GM10266 (cell line): ENCODE measurements at regions not wholly inside any gene's neighbourhood (a gene's known extent, or its start where the extent isn't known, plus 50 kb on each side); places are given as distances from the start of the nearest gene placed in this dataset.

Experiments
- DNase-seq: peaks from one replicate; pipeline ENCODE4 v3.0.0; 2012; ENCODE audit errors: extremely low spot score
- TF ChIP-seq, protein P1 (sequence below): IDR thresholded peaks from 2 replicates; pipeline ENCODE4 v1.5.1; 2012; ENCODE audit warnings: mild to moderate bottlenecking, low read depth; ENCODE audit not compliant: control insufficient read depth, insufficient read depth; ENCODE audit errors: missing control alignments

DNA sequence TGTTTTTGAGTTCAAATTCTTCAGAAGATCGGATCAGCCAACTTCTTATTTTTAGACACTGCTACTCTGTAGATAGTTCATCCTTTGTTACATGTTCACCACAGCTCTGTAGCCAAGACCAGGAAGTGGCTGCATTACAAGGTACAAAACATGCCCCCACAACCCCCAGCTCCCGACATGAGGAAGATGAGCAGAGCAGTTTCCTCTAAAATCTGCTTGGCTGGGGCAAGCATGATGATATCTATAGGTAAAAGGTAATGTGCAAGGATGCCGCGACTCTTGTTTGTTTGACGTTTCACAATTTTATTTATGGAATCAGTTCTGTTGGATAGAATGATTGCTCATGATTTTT is 126.5 kb upstream of the GRM7 start:
- DNase-seq = no peak
- TF ChIP-seq, protein P1, sequence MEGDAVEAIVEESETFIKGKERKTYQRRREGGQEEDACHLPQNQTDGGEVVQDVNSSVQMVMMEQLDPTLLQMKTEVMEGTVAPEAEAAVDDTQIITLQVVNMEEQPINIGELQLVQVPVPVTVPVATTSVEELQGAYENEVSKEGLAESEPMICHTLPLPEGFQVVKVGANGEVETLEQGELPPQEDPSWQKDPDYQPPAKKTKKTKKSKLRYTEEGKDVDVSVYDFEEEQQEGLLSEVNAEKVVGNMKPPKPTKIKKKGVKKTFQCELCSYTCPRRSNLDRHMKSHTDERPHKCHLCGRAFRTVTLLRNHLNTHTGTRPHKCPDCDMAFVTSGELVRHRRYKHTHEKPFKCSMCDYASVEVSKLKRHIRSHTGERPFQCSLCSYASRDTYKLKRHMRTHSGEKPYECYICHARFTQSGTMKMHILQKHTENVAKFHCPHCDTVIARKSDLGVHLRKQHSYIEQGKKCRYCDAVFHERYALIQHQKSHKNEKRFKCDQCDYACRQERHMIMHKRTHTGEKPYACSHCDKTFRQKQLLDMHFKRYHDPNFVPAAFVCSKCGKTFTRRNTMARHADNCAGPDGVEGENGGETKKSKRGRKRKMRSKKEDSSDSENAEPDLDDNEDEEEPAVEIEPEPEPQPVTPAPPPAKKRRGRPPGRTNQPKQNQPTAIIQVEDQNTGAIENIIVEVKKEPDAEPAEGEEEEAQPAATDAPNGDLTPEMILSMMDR = no peak

DNA sequence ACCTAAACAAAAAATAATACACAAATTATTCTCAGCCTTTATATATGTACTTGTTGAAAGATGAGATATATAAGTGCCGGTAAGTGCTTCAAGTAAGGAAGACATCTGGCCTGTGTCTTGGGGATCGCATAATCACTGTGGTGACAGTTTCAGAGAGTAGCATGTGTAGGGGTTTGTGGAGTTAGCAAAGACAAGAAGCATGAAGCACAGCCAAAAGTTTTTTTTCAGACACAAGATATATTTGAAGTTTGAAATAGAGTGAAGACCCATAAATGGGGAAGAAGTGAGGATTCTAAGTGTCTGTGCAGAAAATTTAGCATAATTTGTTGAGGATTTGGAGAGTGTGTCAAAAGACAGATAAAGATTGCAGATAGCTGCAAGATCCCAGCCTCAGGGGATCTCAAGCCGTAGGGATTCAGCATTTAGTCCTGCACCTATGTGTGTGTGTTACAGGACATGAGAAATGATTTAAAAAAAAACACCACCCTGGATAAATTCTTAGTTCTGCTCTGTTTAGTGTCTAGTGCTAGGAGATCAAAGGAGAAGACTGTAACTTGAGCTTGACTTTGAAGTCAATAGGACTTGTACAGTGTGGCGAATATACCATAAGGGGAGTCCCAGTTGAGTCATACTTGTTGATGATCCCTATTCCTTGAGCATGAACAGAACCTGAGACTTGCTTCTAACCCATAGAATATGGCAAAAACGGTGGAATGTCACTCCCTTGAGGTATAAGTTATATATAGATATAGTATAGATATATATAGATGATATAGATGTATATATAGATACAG is 123.9 kb upstream of the GRM7 start:
- TF ChIP-seq, protein P1 = no peak
- no peak for DNase-seq

DNA sequence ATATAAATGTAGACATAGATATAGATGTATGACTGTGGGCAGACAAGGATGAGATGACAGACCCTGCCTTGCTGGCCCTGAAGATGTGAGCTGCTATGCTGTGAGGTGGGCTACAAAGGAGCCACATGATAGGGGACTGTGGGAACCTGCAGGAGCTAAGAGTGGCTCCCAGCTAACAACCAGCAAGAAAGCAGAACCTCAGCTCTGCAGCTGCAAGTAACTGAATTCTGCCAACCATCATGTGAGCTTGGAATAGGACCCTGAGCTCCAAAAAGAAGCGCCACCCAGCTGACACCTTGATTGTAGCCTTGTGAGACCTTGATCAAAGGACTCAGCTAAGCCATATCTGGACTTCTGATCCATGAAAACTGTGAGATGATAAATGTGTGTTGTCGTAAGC is 123.3 kb upstream of the GRM7 start:
- TF ChIP-seq, protein P1 = no peak
- no peak for DNase-seq

DNA sequence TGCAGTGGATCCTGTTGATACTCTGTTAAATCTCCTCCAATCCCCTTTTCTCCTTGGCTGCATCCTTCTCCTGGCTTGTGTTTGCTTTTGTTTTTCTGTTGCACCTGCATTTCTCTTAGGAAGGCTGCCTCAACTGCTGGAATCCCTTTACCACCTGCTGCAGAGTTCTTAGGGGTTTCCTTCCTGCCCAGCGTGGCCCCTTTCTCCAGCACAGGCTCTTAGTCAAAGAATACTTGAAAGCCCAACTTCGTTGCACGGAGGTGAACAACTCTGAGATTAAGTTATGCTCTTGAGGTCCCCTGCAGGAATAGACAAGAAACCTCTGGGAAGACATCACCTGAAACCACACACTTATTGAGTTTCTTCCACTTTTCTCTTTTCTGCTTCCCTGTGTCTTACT is 121.6 kb upstream of the GRM7 start:
- DNase-seq = no peak
- TF ChIP-seq, protein P1 = no peak

DNA sequence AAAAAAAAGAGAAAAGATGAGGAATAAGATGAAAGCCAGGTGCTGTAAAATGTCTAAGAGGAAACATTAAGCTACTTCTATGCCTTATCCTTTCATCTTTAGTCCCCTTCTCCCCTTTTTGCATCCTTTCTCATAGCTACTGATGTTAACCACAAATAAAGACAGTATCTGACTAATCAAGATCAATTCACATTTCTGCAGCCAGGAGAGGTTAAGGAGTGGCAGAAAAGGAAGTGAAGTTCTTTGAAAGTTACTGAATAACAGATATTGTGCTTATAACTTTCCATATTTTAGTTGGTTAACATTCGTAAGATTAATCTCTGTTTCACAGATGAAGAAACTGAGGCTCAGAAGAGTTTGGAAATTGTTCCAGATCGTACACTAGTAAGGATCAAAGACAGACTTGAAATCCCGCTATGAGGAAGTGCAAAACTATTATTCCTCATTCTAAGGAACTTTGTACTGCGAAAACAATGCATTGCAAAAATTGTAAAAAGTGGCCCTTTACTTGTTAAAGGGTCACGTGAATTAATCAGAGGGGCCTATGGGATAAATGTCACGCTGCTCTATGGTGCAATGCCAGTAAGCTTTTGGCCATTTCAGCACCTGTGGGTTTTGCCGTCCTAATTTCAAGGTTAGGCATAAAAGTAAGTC is 117.7 kb upstream of the GRM7 start:
- no peak for DNase-seq
- TF ChIP-seq, protein P1 = no peak

DNA sequence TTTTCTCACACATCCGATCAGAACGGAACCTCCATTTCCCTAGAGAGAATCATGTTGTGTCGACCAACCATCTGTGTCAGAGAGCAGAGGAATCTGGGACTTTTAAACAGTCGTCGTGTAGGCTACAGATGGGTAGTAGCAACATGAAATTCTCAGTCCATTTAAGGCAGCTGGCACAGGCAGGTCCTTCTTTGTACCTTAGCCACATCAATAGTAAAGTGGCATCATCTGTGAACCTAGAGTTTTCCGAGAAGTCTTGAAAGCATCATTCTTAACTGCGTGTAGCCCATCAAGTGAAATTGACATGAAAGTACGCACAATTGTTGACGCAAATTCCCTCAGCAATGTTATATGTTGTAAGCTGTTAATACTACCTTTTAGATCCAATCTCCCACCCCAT is 114.5 kb upstream of the GRM7 start:
- TF ChIP-seq, protein P1 = no peak
- no peak for DNase-seq

DNA sequence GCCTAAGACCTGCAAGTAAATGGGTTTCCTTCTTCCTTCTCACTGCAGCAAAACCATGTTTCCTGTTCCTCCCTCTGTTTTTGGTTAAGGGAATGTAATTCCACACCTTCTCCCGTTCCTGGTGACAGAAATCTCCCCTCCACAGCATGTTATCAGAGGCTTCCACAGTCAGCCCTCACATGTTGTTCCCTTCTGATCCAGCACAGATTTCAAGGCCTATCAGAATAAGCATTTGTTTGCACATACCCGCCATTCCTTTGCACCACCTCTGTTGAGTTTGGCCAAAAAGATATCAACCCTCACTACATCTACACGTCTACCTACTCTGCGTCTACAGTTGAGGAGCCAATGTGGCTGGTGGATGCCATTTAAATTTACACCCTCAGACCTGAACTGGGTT is 113.9 kb upstream of the GRM7 start:
- TF ChIP-seq, protein P1 = no peak
- no peak for DNase-seq
